B cell (primary cell): ENCODE measurements at regions not wholly inside any gene's neighbourhood (a gene's known extent, or its start where the extent isn't known, plus 50 kb on each side); places are given as distances from the start of the nearest gene placed in this dataset.

Source experiments
- ATAC-seq: fragments of 200-7000 bp; cut with Tn5 transposase; one replicate; pipeline ENCODE4 v1.10.0; 2021; ENCODE audit warnings: low read depth, mild to moderate bottlenecking, moderate number of reproducible peaks, moderate library complexity
- CTCF ChIA-PET: fragments of 350-600 bp; sonication (Branson Sonifier 250); formaldehyde crosslinking; loops from one replicate; lab custom pipeline; 2021; ENCODE audit warnings: antibody characterized with exemption, inconsistent platforms; lab: Charles Lee
- POLR2A ChIA-PET: fragments of 350-600 bp; sonication (Branson Sonifier 250); formaldehyde crosslinking; loops from one replicate; lab custom pipeline; 2021; ENCODE audit warnings: antibody characterized with exemption; lab: Charles Lee
- DNase-seq: peaks from one replicate; pipeline ENCODE4 v3.0.0; 2013
- H2AFZ ChIP-seq: 2 replicates; pipeline ENCODE4 v1.6.1; 2012; ENCODE audit warnings: mild to moderate bottlenecking, low read depth, low read length; ENCODE audit not compliant: insufficient read depth, poor library complexity, severe bottlenecking
- H3K27ac ChIP-seq, 2 donors: 1 replicate in 1 of 2; 2 replicates in 1 of 2; pipeline ENCODE4 v1.5.1; 2012 to 2013; ENCODE audit warnings: low read length in 2 of 2, mild to moderate bottlenecking in 2 of 2, moderate library complexity in 1 of 2
- H3K27me3 ChIP-seq, 4 experiments: fragments of 200-600 bp in 1 of 4; sonication (generic) in 1 of 4; replicated peaks in 1 of 4; 1 replicate in 2 of 4; 2 replicates in 2 of 4; pipeline versions ENCODE4 v1.6.1 to v1.7.0; 2013 to 2016; ENCODE audit warnings: low read length in 3 of 4, mild to moderate bottlenecking in 2 of 4, mixed read lengths in 1 of 4, moderate library complexity in 1 of 4; ENCODE audit not compliant: insufficient read depth in 4 of 4, control insufficient read depth in 3 of 4; ENCODE audit errors: control extremely low read depth in 1 of 4
- H3K36me3 ChIP-seq, 2 experiments: replicated peaks in 1 of 2; 1 replicate in 1 of 2; 2 replicates in 1 of 2; pipeline versions ENCODE4 v1.6.1 to v1.7.1; 2013; ENCODE audit warnings: low read length in 1 of 2; ENCODE audit not compliant: insufficient read depth in 2 of 2, control insufficient read depth in 1 of 2; ENCODE audit errors: control extremely low read depth in 1 of 2, extremely low read depth in 1 of 2
- H3K4me1 ChIP-seq, 2 donors: fragments of 200-600 bp in 1 of 2; sonication (generic) in 1 of 2; 1 replicate in 1 of 2; 2 replicates in 1 of 2; pipeline versions ENCODE4 v1.5.1 to v1.6.1; 2013 to 2017; ENCODE audit warnings: low read length in 2 of 2; ENCODE audit not compliant: control insufficient read depth in 2 of 2, insufficient read depth in 2 of 2
- H3K4me2 ChIP-seq: replicated peaks from 2 replicates; pipeline ENCODE3; 2012; ENCODE audit warnings: mild to moderate bottlenecking, low read depth, low read length; ENCODE audit not compliant: poor library complexity, severe bottlenecking
- H3K4me3 ChIP-seq, 5 experiments: fragments of 200-600 bp in 1 of 5; sonication (generic) in 1 of 5; 1 replicate in 3 of 5; 2 replicates in 2 of 5; pipeline versions ENCODE4 v1.5.1 to v1.7.0; 2011 to 2016; ENCODE audit warnings: low read length in 4 of 5, mild to moderate bottlenecking in 4 of 5, low read depth in 2 of 5, control low read depth in 1 of 5, moderate library complexity in 1 of 5; ENCODE audit not compliant: insufficient read depth in 1 of 5; ENCODE audit errors: control extremely low read depth in 1 of 5, extremely low read depth in 1 of 5
- H3K79me2 ChIP-seq: fragments of 200-600 bp; sonication (generic); one replicate; pipeline ENCODE4 v1.6.0; 2016; ENCODE audit warnings: low read length; ENCODE audit not compliant: control insufficient read depth, insufficient read depth
- H3K9ac ChIP-seq: fragments of 200-600 bp; sonication (generic); 2 replicates; pipeline ENCODE4 v1.6.1; 2017; ENCODE audit warnings: mild to moderate bottlenecking, low read length, moderate library complexity
- H3K9me3 ChIP-seq, 3 donors: one replicate each; pipeline versions ENCODE4 v1.6.1 to v1.7.1; 2013; ENCODE audit warnings: low read length in 2 of 3; ENCODE audit not compliant: control insufficient read depth in 2 of 3, insufficient read depth in 1 of 3; ENCODE audit errors: control extremely low read depth in 1 of 3
- H4K20me1 ChIP-seq: 2 replicates; pipeline ENCODE4 v1.6.0; 2012; ENCODE audit warnings: mild to moderate bottlenecking, low read length; ENCODE audit not compliant: insufficient read depth, control insufficient read depth, poor library complexity, severe bottlenecking
- H3K27ac Mint-ChIP-seq: one replicate; pipeline ENCODE4 v1.8.0; 2021; ENCODE audit warnings: mixed read lengths
- H3K27me3 Mint-ChIP-seq: one replicate; pipeline ENCODE4 v1.8.0; 2021; ENCODE audit warnings: mixed read lengths
- H3K4me1 Mint-ChIP-seq: one replicate; pipeline ENCODE4 v1.8.0; 2021; ENCODE audit warnings: mixed read lengths
- H3K4me3 Mint-ChIP-seq: one replicate; pipeline ENCODE4 v1.8.0; 2021; ENCODE audit warnings: mixed read lengths
- H3K9me3 Mint-ChIP-seq: one replicate; pipeline ENCODE4 v1.8.0; 2022; ENCODE audit warnings: mixed read lengths; ENCODE audit not compliant: insufficient read depth
- CTCF ChIP-seq: fragments of 200-600 bp; IDR thresholded peaks from one replicate; pipeline ENCODE4 v1.8.0; 2022; ENCODE audit warnings: antibody characterized with exemption, mild to moderate bottlenecking
- EZH2 ChIP-seq: IDR thresholded peaks from 2 replicates; pipeline ENCODE4 v1.6.1; 2012; ENCODE audit warnings: borderline replicate concordance, low read depth, mild to moderate bottlenecking, moderate library complexity, low read length; ENCODE audit not compliant: insufficient read depth, poor library complexity, severe bottlenecking
- WGBS: methylation state at CpG from one replicate; pipeline ENCODE4 v1.1.5; 2013; ENCODE audit warnings: missing lambda C conversion rate; ENCODE audit not compliant: insufficient coverage; 5-methylcytosine and 5-hydroxymethylcytosine counted together
- intact Hi-C: fragments of 100-400 bp; cut with micrococcal nuclease; formaldehyde crosslinking; loops from one replicate; pipeline ENCODE4 v1.10.0; 2022

- TF ChIP-seq EZH2 (no peak), CTCF (no peak)
- Mint-ChIP-seq H3K4me1 (no peaks in the 10 kb centered on the region), H3K4me3 (no peak overlapping the region), H3K9me3 (no peaks in the 10 kb centered on the region), H3K27ac (no peak overlapping the region), H3K27me3 (peaks cover 6% of the 10 kb centered on the region)
- Histone ChIP-seq H3K9ac (no peak overlapping the region), H3K79me2 (no peaks in the 10 kb centered on the region), H3K4me2 (no peak overlapping the region), H3K27me3 (no peaks in the 10 kb centered on the region), H4K20me1 (no peaks in the 10 kb centered on the region), H3K27ac (no peak overlapping the region), H3K9me3 (no peaks in the 10 kb centered on the region), H3K4me1 (no peaks in the 10 kb centered on the region), H3K36me3 (no peaks in the 10 kb centered on the region), H3K4me3 (no peak overlapping the region), H2AFZ (no peak overlapping the region)
- POLR2A ChIA-PET: no interaction called here
- intact Hi-C loops: no loop called here
- ATAC-seq (no peak), DNase-seq (no peak)
- CTCF ChIA-PET: no interaction called here
- 80% methylated on average over 2 of the region's 3 CpGs for WGBS
Observed at GRCh38 chr1:218828125-218828650, 345.5 kb upstream of the LYPLAL1 start.

GRCh38 chr1:218829097-218829496 is 344.6 kb upstream of the LYPLAL1 start:
- Mint-ChIP-seq H3K4me1 (no peaks in the 10 kb centered on the region), H3K27ac (no peak overlapping the region), H3K9me3 (no peaks in the 10 kb centered on the region), H3K4me3 (no peak overlapping the region), H3K27me3 (peaks cover 6% of the 10 kb centered on the region)
- Histone ChIP-seq H3K27me3 (no peaks in the 10 kb centered on the region), H3K4me1 (no peaks in the 10 kb centered on the region), H2AFZ (no peak overlapping the region), H3K9ac (no peak overlapping the region), H3K4me2 (no peak overlapping the region), H3K9me3 (no peaks in the 10 kb centered on the region), H4K20me1 (no peaks in the 10 kb centered on the region), H3K4me3 (no peak overlapping the region), H3K27ac (no peak overlapping the region), H3K79me2 (no peaks in the 10 kb centered on the region), H3K36me3 (no peaks in the 10 kb centered on the region)
- ATAC-seq (no peak), DNase-seq (no peak)
- ChIA-PET POLR2A (no interaction called here), CTCF (no interaction called here)
- TF ChIP-seq CTCF (no peak), EZH2 (no peak)
- intact Hi-C loops: no loop called here
- 40% methylated on average over 1 of the region's 3 CpGs for WGBS
